ENCODE measurements at regions not wholly inside any gene's neighbourhood (a gene's known extent, or its start where the extent isn't known, plus 50 kb on each side); places are given as distances from the start of the nearest gene placed in this dataset.
"Not testable (repeated sequence)": the region's sequence is repeated elsewhere in the genome, so short reads cannot be mapped to it uniquely, and the experiment has no call there.

DNA sequence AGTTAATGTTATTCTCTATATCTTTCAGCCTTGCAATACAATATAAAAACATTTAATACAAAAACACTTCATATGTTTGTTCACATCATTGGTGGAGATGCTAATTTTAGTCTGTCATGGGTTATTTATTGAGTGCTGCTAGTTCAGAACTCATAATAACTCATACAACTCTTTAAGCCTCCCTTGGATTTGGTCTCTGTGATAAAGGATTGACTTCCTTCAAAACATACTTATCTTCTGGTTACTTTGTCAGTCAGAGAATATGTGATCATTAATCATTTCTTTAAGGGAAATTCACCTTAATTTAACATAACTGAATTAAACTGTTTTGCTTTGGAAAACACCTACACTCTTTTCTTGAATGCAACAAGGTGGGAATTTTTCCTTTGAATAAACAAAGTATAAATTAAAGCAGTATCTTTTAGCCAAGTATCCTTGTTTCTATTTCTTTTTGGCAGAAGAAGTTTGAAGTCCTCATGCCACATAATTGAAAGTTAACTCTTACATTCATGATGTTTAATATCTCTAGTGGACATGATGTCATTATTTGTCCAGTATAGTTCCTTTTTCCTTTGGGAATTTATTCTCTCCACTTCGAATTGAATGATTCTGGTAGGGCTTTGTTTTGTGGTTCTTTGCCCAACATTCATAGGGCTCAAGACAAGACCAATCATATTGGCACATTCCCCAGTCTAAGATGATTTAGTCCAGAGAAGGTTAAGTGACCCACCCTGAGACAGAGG, 133.2 kb upstream of the CENPW start:
- DNase-seq, result no peak

DNA sequence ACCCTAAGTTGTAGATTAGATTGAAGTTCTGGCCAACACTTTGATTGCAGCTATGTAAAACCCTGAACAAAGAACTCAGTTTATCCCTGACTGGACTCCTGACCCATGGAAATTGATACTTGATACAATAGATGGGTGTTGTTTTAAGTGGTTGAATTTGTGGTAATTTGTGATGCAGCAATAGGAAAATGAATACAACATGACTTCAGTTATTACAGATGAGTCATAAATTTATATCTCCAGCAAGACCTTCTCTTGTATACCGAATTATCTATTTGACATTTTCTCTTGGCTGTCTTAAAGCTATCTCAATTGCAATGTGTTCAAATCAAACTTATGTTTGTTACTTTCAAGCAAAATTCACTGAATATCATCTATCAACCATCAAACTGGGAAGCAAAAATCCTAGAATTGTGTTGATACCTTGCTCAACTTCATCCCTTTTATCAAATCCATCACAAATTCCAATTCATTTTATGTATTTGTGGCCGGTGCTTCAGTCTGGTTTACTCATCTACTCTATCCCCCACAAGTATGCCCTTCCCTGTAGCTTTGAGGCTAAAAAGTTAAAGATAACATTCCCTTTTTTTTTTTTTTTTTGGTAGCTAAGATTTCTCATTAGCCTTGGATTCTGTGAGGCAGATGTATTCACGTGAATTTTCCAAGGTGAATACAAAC, 129.4 kb upstream of the CENPW start:
- DNase-seq, result no peak

DNA sequence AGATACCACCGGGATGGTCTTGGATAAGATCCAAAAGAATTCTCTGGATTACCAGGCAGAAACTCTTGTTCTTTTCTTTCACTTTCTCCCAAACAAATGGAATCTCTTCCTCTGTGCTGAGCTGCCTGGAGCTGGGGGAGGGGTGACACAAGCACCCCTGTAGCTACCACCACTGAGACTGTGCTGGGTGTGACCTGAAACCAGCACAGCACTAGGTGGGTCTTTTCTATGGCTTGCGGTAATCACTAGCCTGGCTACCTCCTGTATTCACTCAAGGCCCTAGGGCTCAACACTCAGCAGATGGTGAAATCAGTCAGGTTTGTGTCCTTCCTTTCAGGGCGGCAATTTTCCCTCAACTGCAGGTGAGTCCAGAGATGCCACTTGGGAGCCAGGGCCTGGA, 122.4 kb upstream of the CENPW start:
- DNase-seq, result no peak

DNA sequence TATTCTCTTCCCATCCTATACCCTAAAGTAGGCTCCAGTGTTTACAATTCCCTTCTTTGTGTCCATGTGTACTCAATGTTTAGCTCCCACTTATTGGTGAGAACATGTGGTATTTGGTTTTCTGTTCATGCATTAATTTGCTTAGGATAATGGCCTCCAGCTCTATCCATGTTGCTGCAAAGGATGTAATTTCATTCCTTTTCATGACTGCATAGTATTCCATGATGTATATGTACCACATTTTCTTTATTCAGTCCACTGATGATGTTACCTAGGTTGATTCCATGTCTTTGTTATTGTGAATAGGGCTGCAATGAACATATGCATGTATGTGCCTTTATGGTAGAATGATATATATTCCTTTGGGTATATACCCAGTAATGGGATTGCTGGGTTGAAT, 119.0 kb upstream of the CENPW start:
- DNase-seq, result not testable (repeated sequence)

DNA sequence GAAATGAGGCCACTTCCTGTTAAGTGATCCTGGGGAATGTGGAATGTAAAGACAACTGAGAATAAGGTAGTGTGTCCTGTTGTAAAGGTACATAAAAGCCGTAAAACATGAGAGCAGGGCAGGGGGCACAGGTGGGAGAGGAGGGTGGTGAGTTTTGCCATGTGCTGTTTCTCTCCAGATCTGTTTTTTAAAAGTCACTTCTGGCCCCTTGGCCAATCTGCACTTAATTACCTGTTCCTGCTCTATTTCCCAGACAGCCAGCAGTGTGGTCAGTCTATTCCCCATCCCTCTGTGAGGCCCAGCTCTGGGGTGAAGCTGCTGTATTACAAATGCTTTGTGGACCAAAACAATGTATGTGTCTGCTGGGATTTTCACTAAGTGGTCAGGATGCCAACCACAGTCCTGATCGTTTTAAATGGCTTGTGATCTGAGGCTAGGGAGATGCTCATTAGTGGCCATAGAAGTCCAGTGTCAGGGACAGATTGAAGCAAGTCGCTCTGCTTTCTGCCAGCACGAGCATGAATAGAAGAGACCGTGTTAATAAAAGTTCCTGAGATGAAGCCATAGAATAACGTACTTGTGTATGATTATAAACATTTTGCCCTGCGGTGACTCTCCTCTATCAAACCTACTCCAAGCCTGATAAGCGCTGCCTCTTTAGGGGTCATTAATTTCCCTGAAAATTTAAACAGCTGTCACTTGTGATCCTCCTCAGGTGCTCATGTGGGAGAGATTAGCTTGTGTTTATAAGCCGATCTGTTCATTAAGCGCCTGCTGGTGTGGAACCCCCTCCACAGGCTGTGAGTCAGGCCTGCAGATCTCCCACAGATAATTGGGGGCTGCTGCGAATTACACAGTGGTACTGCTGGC, 111.8 kb upstream of the CENPW start:
- DNase-seq, result no peak

DNA sequence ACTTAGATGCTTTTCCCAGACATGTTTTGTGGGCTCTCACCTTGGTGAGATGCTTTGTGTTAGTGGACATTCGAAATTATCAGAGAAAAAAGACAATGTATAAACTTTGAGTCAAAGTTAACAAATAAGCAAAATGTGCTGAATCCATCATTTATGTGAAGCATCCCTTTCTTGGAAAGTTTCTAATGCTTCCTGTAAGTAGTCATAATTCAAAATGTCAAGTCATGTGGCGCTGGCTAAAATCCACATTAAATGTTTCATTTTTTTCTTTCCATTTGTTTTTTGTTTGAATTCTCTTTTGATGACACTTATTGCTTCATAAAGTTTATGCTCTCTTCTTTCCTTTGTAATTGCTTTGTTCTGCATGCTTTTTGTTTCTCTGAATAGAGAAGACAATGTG, 107.2 kb upstream of the CENPW start:
- DNase-seq, result no peak

DNA sequence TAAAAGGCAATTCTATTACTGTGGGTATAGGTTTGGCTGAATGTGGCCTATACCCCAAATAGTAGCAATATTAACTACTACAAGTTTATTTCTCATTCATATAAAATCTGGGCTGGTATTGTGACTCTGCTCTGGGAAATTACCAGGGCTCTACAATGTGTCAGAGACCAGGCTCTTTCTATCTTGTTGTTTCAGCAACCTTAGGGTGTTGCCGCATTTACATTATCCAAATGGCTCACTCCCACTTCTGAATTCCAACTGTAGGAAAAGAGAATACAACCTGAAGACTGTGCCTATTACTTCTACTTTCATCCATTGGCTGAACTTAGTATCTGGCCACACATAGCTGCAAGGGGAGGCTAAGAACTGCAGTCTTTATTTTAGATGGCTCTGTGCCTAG, 106.7 kb upstream of the CENPW start:
- DNase-seq, result no peak

DNA sequence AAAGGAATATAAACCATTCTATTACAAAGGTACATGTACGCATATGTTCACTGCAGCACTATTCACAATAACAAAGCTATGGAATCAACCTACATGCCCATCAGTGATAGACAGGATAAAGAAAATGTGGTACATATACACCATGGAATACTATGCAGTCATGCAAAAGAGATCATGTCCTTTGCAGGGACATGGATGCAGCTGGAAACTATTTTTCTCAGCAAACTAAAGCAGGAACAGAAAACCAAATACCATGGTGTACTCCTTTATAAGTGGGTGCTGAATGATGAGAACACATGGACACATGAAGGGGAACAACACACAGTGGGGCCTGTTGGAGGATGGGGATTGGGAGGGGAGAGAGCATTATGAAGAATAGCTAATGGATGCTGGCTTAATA, 104.6 kb upstream of the CENPW start:
- DNase-seq, result no peak

DNA sequence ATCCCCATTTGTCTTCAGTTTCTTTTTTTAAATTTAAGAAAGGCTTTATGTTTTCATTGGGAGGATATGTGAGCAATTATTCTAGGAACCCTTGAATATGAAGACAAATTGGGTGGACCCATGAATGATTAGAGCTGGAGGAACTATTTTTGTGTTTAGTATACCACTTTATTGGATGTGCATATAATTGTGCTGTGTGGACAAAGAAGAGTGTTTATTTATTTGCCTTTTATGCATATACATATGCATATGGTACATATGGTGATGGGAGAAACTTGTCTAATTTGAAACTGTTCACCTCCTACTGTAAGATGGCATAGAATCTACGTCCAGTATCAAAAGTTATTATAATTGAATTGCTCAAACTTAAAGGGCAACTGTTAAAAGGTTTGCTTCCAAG, 94.8 kb upstream of the CENPW start:
- no peak for DNase-seq

DNA sequence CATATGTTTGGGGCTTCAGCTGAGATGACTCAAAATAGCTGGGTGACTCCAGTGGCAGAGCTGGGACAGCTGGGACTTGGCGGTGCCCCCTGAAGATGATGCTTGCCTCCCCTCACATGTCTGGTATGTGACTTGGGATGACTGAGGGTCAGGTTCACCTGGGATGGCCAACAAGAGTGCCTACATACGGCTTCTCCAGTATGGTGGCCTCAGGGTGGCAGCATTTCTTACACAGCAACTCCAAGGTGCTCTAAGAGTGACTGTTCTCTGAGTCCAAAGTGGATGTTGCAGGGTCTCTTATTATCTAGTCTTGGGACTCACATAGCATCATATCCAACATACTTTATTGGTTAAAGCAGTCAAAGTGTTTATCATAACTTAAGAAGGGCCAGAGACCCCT, 87.8 kb upstream of the CENPW start:
- DNase-seq, result no peak

DNA sequence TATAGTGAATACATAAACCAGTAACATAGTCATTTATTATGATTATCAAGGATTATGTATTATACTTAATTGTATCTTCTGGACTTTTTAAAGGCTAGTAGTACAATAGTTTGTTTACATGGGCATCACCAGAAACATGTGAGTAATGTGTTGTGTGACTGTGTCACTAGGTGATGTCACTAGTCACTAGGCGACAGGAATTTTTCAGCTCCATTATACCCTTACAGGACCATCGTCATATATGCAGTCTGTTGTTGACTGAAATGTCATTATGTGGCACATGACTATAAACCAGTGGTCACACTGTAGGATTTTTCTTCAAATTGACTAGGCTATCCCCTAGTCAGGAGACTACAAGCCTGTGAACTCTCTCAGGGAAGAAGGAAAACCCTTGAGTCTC, 86.5 kb upstream of the CENPW start:
- DNase-seq, result no peak

DNA sequence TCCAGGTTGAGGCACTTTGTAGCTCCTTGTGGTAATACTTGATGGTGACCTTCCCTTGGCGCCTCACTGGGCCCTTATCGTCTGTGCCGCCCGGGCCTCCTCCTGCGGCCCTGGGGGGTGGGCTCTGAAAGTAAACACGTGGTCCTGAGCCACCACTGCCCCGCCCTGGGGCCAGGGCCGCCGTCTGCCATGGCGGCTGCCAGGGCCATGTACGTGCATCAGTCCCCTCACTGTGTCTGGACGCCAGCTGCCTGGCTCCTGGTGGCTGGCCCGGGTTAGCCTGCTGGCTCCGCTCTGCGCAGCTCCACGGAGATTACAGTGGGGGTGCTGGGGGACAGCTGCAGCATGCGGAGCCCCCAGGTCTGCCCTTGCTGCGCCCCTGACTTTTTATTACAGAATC, 81.8 kb upstream of the CENPW start:
- no peak for DNase-seq

DNA sequence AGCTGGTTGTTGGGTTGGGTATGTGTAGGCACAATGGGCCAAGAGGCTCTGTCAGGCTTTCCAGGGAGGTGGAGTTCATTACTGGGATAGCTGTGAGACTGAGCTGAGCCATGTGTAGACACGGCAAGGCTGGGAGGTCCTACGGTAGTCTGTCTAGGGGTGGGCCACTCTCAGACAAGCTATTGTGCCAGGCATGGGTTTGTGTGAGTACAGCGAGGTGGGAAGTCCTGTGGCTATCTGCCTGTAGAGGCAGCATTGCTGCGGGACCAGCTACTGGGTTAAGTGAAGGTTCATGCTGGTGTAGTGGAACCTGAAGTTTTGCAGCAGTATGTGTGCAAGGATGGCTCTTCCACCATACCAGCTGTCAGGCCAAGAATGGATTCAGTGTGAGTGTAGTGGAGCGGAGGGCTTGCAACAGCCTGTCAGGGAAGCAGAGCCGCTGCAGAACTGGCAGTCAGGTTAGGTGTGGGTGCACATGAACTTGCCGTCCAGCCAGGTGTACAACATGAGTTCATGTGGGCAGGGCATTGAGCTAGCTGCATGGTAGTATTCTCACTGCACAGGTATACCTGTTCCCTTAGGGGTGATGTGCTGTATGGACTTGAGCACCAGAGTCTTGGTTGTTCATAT, 78.0 kb upstream of the CENPW start:
- DNase-seq, result no peak

DNA sequence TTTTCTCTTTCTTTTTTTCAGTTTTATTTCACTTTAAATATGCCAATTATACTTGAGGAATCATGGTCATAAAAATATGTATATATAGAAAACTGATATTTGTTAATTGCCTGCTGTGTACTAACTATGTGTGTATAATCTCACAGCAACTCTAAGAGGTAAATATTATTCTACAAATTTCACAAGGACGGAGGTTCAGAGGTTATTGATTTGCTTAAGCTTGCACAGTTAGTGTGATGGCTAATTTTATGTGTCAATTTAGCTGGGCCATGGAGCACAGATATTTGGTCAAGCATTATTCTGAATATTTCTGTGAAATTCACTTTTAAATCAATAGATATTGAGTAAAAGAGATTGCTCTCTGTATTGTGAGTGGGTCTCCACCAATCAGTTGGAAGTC, 75.7 kb upstream of the CENPW start:
- no peak for DNase-seq

DNA sequence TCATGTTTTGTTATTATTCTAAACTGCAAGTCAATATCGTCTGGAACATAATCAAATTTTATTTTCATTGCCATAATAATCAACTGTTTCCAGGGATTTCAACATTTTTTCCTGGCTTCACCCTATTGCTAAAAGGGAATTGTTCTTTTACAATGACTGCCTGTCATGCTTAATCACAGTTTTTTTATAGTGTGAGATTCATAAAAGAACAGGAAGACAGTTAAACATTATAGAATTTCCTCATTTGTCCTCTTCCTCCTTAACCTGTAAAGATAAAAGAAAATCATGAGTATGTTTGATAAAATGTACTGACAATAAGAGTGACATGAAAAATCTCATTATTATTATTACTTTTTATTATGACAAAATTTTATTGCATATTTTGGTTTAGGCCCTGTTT, 73.3 kb upstream of the CENPW start:
- no peak for DNase-seq

DNA sequence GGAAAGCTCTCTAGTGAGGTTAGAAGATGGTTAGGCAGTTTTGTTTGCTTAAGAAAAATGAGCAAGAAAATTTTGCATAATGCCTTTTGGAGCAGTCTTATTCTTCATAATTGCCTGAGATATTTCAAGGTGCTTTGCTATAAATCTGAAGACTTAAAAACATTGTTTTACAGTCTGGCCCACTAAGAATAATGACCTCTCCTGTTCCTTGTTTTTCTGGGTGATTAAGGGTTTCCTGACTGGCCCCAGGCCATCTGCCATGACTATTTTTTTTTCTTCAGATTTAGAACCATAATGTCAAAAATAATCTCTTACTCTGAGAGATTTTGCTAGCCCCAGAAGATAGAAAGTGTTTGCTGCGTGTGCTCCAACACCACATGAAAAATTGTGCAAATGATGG, 72.3 kb upstream of the CENPW start:
- no peak for DNase-seq

DNA sequence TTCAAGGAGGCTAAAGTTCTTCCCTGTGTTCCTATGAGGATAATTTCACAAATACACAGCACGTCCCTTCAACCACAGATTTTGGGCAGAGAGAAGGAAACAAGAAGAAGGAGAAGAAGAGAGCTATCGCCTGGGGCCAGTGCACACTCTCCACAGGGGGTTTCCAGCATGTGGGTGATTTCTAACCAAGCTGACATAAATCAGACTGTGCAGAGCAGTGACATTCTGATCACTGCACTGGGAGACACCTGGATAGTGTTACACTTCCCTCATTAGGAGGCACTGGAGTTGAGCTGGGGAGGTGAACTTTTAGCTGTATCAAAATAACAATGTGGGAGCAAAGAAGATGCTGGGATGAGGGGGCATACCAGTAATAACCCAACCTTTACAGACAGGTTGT, 71.8 kb upstream of the CENPW start:
- DNase-seq, result no peak

DNA sequence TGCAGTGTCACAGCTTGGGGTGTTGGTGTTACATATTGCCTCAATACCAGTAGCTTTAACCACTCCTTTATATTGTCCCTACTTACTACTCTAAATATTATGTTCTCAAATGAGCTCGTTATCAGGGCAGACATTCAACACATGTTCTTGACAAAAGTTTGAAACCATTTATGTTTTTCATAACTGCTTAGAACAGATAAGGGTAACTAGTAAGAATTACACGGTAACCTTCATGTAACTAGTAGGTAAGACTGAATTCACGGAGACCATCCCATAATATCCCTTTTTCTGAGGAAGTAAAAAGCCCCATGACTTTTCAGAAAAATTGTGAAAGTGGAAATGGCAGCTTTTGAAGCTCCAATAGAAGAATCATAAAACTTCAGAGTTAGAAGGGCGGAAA, 59.6 kb upstream of the CENPW start:
- DNase-seq, result no peak

DNA sequence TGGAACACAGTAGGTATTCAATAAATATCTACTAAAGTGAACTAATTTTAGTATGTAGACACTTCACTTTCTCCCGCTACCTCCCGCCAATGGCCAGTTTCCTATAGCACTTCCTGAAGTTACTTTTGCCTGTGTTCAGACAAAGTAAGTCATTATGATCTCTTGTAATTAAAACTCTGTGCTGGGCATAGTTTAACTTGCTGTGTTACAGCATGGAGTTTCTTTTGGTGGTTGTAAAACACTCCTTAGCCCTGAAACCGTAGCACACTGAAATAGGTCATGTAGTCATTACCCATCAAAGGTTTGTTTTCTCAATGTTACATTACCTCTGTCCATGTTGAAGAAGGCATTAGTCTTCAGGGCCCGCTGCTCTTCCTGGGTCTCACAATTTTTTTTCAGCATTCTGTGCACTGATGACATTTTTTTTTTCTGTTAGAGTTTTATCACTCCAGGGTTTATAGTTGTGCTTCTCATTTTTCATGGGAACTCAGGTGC, 54.0 kb upstream of the CENPW start:
- no peak for DNase-seq

Data from right hindlimb (tissue), 1 donor.